Stimulated activated CD4-positive, alpha-beta T cell treated with anti-CD3 and anti-CD28 coated beads, Interleukin-4, amount 100 ng/mL, for 24 hours (primary cell): ENCODE measurements at regions not wholly inside any gene's neighbourhood (a gene's known extent, or its start where the extent isn't known, plus 50 kb on each side); places are given as distances from the start of the nearest gene placed in this dataset.

Experiments
- DNase-seq: peaks from one replicate; pipeline ENCODE4 v3.0.0-alpha.2; 2020

- DNase-seq, result no peak
Measured at GRCh38 chr13:39941911-39942551, 286.6 kb downstream of the COG6 start.

GRCh38 chr13:39942552-39943273 is 287.3 kb downstream of the COG6 start:
- DNase-seq, result peak; percentile 79

GRCh38 chr13:39943711-39944110 is 288.2 kb downstream of the COG6 start:
- DNase-seq, result no peak

- no peak for DNase-seq
Measured at GRCh38 chr13:39945226-39945625, 289.8 kb downstream of the COG6 start.

GRCh38 chr13:39946769-39947168 is 291.3 kb downstream of the COG6 start:
- no peak for DNase-seq

- DNase-seq, result no peak
Measured at GRCh38 chr13:39951301-39951700, 295.8 kb downstream of the COG6 start.

- DNase-seq, result no peak
Measured at GRCh38 chr13:39952249-39953233, 297.1 kb downstream of the COG6 start.

GRCh38 chr13:39954476-39954875 is 299.0 kb downstream of the COG6 start:
- DNase-seq, result no peak

GRCh38 chr13:39955560-39955959 is 300.1 kb downstream of the COG6 start:
- DNase-seq, result no peak

GRCh38 chr13:39956036-39956435 is 300.6 kb downstream of the COG6 start:
- DNase-seq, result peak; percentile 62

- DNase-seq, result no peak
Measured at GRCh38 chr13:39957868-39958677, 302.6 kb downstream of the COG6 start.

- DNase-seq, result no peak
Measured at GRCh38 chr13:39959497-39960144, 304.2 kb downstream of the COG6 start.

GRCh38 chr13:39960191-39960590 is 304.7 kb downstream of the COG6 start:
- no peak for DNase-seq

GRCh38 chr13:39961036-39961435 is 305.6 kb downstream of the COG6 start:
- DNase-seq, result no peak

- no peak for DNase-seq
Measured at GRCh38 chr13:39963612-39964011, 308.1 kb downstream of the COG6 start.

GRCh38 chr13:39965309-39965708 is 309.8 kb downstream of the COG6 start:
- no peak for DNase-seq

GRCh38 chr13:39967199-39967959 is 311.9 kb downstream of the COG6 start:
- DNase-seq, result no peak

- DNase-seq, result no peak
Measured at GRCh38 chr13:39968646-39969475, 313.4 kb downstream of the COG6 start.

- DNase-seq, result no peak
Measured at GRCh38 chr13:39970177-39970846, 314.9 kb downstream of the COG6 start.

- no peak for DNase-seq
Measured at GRCh38 chr13:39971526-39971925, 316.1 kb downstream of the COG6 start.
